ENCODE measurements at regions not wholly inside any gene's neighbourhood (a gene's known extent, or its start where the extent isn't known, plus 50 kb on each side); places are given as distances from the start of the nearest gene placed in this dataset.

GRCh38 chr6:87959083-87959482 lies 88.6 kb upstream of the SPACA1 start:
- TF ChIP-seq CTCF (IDR thresholded peaks at IDR 0.05; ENCODE audit: borderline replicate concordance, extremely low read depth, insufficient read depth), result no peak
- no peaks in the 10 kb centered on the region for H3K27me3 ChIP-seq (ENCODE audit: control insufficient read depth, insufficient read depth, low read length)
- H3K4me3 ChIP-seq (ENCODE audit: low read length in 3 of 3), result no peak overlapping the region
- H3K4me1 ChIP-seq (ENCODE audit: control insufficient read depth in 2 of 3, insufficient read depth in 2 of 3, low read depth in 1 of 3, low read length in 3 of 3), result no peaks in the 10 kb centered on the region
- no peaks in the 10 kb centered on the region for H3K9me3 ChIP-seq (ENCODE audit: control insufficient read depth in 2 of 3, insufficient read depth in 1 of 3, low read length in 3 of 3)
- H3K9ac ChIP-seq (ENCODE audit: low read length in 3 of 3), result no peak overlapping the region
- intact Hi-C loops (cut with DNase I), result no loop called here
- no peak for FAIRE-seq
- no peak for DNase-seq
- no peaks in the 10 kb centered on the region for H3K36me3 ChIP-seq (ENCODE audit: control insufficient read depth in 2 of 3, insufficient read depth in 3 of 3, low read length in 3 of 3)
- no peak overlapping the region for H3K27ac ChIP-seq (ENCODE audit: low read depth in 2 of 2, low read length in 2 of 2)

GRCh38 chr6:87951751-87952150 lies 95.9 kb upstream of the SPACA1 start:
- FAIRE-seq (no peak), DNase-seq (no peak)
- no peak for TF ChIP-seq CTCF (IDR thresholded peaks at IDR 0.05; ENCODE audit: borderline replicate concordance, extremely low read depth, insufficient read depth)
- H3K4me3 ChIP-seq (ENCODE audit: low read length in 3 of 3), result no peak overlapping the region
- H3K4me1 ChIP-seq (ENCODE audit: control insufficient read depth in 2 of 3, insufficient read depth in 2 of 3, low read depth in 1 of 3, low read length in 3 of 3), result no peaks in the 10 kb centered on the region
- no peaks in the 10 kb centered on the region for H3K36me3 ChIP-seq (ENCODE audit: control insufficient read depth in 2 of 3, insufficient read depth in 3 of 3, low read length in 3 of 3)
- no peaks in the 10 kb centered on the region for H3K9me3 ChIP-seq (ENCODE audit: control insufficient read depth in 2 of 3, insufficient read depth in 1 of 3, low read length in 3 of 3)
- H3K27me3 ChIP-seq (ENCODE audit: control insufficient read depth, insufficient read depth, low read length), result no peaks in the 10 kb centered on the region
- no peak overlapping the region for H3K27ac ChIP-seq (ENCODE audit: low read depth in 2 of 2, low read length in 2 of 2)
- intact Hi-C loops (cut with DNase I), result no loop called here
- H3K9ac ChIP-seq (ENCODE audit: low read length in 3 of 3), result no peak overlapping the region

GRCh38 chr6:87950614-87951013 lies 97.0 kb upstream of the SPACA1 start:
- no peak overlapping the region for H3K4me3 ChIP-seq (ENCODE audit: low read length in 3 of 3)
- FAIRE-seq (no peak), DNase-seq (no peak)
- no peak overlapping the region for H3K27ac ChIP-seq (ENCODE audit: low read depth in 2 of 2, low read length in 2 of 2)
- H3K9me3 ChIP-seq (ENCODE audit: control insufficient read depth in 2 of 3, insufficient read depth in 1 of 3, low read length in 3 of 3), result no peaks in the 10 kb centered on the region
- no peaks in the 10 kb centered on the region for H3K27me3 ChIP-seq (ENCODE audit: control insufficient read depth, insufficient read depth, low read length)
- intact Hi-C loops (cut with DNase I), result no loop called here
- H3K9ac ChIP-seq (ENCODE audit: low read length in 3 of 3), result no peak overlapping the region
- H3K4me1 ChIP-seq (ENCODE audit: control insufficient read depth in 2 of 3, insufficient read depth in 2 of 3, low read depth in 1 of 3, low read length in 3 of 3), result no peaks in the 10 kb centered on the region
- TF ChIP-seq CTCF (IDR thresholded peaks at IDR 0.05; ENCODE audit: borderline replicate concordance, extremely low read depth, insufficient read depth), result no peak
- no peaks in the 10 kb centered on the region for H3K36me3 ChIP-seq (ENCODE audit: control insufficient read depth in 2 of 3, insufficient read depth in 3 of 3, low read length in 3 of 3)

- no peak overlapping the region for H3K27ac ChIP-seq (ENCODE audit: low read depth in 2 of 2, low read length in 2 of 2)
- no peak overlapping the region for H3K4me3 ChIP-seq (ENCODE audit: low read length in 3 of 3)
- no peaks in the 10 kb centered on the region for H3K4me1 ChIP-seq (ENCODE audit: control insufficient read depth in 2 of 3, insufficient read depth in 2 of 3, low read depth in 1 of 3, low read length in 3 of 3)
- intact Hi-C loops (cut with DNase I), result no loop called here
- H3K9ac ChIP-seq (ENCODE audit: low read length in 3 of 3), result no peak overlapping the region
- TF ChIP-seq CTCF (IDR thresholded peaks at IDR 0.05; ENCODE audit: borderline replicate concordance, extremely low read depth, insufficient read depth), result no peak
- H3K36me3 ChIP-seq (ENCODE audit: control insufficient read depth in 2 of 3, insufficient read depth in 3 of 3, low read length in 3 of 3), result no peaks in the 10 kb centered on the region
- no peaks in the 10 kb centered on the region for H3K9me3 ChIP-seq (ENCODE audit: control insufficient read depth in 2 of 3, insufficient read depth in 1 of 3, low read length in 3 of 3)
- no peak for DNase-seq
- H3K27me3 ChIP-seq (ENCODE audit: control insufficient read depth, insufficient read depth, low read length), result no peaks in the 10 kb centered on the region
- no peak for FAIRE-seq
These were observed 98.4 kb upstream of the SPACA1 start for GRCh38 chr6:87949194-87949593.

Data from kidney (tissue), 13 donors.